Stimulated activated CD4-positive, alpha-beta T cell treated with anti-CD3 and anti-CD28 coated beads, Interleukin-2, amount 100 ng/mL, for 24 hours (primary cell): ENCODE measurements at regions not wholly inside any gene's neighbourhood (a gene's known extent, or its start where the extent isn't known, plus 50 kb on each side); places are given as distances from the start of the nearest gene placed in this dataset.
"Not testable (repeated sequence)": the region's sequence is repeated elsewhere in the genome, so short reads cannot be mapped to it uniquely, and the experiment has no call there.

Experiments
- DNase-seq, 2 donors: peaks; one replicate each; pipeline ENCODE4 v3.0.0-alpha.2; 2020

DNA sequence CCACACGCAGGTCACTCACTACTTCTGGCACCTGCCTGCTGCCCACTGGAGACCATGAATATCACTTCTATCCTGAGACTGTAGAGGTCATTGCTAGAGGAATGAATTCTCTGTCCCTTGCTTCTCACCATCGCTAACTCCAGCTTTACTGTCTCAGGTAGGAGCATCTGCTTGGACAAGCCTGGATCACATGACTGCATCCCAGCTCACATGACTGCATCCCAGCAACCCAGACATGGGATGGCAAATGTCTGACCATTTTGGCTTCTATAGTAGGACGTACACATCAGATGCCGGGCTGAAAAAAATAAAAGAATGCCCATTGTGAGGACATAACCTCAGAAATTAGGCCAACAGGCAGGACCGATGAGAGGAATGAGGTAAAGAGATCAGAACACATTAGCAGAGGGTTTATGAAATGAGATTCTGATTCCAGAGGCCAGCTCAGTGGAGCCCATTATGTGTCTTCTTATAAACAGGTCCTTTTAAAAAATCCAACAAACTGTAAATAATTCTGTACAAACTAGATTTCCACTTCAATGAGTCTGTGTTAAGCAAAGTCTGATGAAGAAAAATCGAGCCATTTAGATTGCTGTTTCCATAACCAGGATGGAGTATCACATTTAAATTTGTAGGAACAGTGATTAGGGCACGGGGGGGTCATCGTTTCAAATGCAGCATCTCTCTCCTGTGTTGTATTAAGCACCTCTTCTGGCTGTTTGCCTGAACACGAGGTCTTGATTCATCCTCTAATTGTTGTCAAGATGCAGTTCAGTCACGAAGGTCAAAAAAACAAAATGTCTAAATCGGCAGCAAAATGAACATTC, 126.7 kb downstream of the MTHFS start:
- DNase-seq = no peak

DNA sequence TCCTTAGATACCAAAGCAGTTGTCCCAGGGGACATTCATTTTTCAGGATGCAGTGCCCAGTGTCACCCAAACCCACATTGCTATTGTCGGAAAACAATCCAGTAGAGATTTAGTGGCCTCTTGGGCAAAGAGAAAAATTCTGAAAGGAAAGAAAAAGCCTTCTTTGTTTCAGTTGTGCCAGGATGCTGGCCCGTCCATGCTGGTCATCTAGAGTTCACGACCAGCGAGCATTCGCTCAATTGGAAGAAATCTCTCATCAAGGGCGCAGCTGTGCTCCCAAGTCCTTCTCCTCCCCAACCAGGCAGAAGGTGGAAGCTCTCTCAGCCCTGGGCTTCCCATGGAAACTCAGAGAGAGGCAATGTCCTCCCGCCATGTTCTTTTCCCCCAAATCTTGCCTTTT, 123.7 kb downstream of the MTHFS start:
- DNase-seq = no peak

DNA sequence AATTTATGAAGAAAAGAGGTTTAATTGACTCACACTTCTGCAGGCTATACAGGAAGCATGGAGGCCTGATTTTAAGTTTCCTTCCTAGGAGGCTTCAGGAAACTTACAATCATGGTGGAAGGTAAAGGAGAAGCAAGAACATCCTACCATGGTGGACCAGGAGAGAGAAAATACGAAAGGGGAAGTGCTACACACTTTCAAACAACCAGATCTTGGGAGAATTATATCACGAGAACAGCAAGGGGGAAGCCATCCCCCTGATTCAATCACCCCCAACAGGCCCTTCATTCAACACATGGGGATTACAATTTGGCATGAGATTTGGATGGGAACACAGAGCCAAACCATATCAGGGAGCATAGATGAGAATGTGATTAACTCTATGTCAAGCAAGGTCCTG, 121.0 kb downstream of the MTHFS start:
- no peak for DNase-seq

DNA sequence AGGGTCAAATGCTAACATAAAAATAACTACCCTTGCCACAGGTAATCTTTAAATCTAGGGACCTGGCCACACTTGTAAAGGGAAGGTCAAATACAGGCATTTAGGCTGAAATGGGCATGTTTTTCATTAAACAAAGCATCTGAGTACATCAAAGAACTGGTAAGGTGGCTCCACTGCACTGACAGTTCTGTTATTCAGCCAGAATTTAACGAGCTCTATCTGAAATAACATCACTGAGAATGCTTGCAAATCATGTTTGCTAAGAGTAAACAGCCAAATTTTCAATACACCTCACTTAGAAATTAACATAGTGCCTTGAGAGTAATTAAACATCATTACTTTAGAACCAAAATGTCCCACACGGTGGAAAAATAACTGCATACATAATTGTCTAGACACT, 118.9 kb downstream of the MTHFS start:
- DNase-seq = no peak

DNA sequence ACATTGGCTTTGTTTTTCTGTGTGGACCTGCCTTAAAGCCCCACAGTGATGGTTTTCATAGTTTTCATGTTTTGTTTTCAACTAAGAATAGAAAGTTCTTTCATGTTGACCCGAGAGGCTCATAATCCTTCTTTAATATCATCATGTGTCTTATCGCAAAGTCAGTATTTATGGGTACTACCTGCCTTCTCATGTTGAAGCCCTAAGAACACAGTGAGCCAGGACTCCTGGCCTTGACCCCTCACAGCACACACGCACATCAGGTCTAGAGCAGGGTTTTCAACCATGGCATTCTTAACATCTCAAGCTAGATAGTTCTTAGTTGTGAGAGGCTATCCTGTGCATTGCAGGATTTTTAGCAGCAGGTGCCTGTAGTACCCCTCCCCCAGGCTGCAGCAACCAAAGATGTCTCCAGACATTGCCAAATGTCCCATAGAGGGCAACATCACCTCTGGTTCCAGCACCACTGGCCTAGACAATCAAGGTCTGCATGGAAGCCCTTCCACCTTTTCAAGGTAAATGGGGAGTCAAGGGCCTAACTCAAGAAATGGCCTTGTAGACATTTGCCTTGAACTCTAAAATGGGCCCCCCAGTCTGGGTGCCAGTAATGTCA, 118.3 kb downstream of the MTHFS start:
- no peak for DNase-seq

DNA sequence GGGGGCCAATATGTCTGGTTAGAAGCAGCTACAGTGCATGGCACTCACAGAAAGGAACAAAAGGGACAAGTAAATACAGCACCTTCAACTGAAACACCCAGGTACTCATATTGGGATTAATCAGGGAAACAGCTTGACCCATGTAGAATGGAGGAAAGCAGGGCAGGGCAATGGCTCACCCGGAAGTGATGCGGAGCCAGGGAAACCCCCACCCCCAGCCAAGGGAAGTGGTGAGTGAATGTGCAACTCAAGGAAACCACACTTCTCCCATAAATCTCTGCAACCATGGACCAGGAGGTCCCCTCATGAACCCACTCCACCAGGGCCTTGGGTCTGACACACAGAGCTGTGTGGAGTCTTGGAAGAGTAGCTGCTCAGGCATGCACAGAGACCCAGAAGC, 117.1 kb downstream of the MTHFS start:
- DNase-seq = peak in 1 of 2 donors; percentile 34

DNA sequence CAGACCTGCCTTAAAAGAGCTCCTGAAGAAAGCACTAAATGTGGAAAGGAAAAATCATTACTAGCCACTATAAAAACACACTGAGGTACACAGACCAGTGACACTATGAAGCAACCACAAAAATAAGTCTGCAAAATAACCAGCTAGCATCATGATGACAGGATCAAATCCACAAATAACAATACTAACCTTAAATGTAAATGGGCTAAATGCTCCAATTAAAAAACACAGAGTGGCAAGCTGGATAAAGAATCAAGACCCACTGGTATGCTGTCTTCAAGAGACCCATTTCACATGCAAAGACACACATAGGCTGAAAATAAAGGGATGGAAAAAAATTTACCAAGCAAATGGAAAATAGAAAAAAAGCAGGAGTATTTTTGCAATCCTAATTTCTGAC, 114.5 kb downstream of the MTHFS start:
- not testable (repeated sequence) for DNase-seq
